ENCODE measurements at regions not wholly inside any gene's neighbourhood (a gene's known extent, or its start where the extent isn't known, plus 50 kb on each side); places are given as distances from the start of the nearest gene placed in this dataset.

GRCh38 chr21:27693376-27693775 is 726.5 kb upstream of the ADAMTS5 start:
- TF ChIP-seq CTCF (IDR thresholded peaks at IDR 0.05; ENCODE audit: low read depth, low read length): no peak
- no peak for TF ChIP-seq POLR2A (IDR thresholded peaks at IDR 0.05; ENCODE audit: extremely low read depth, insufficient read length)

Data from NB4 (cell line).